ENCODE measurements at regions not wholly inside any gene's neighbourhood (a gene's known extent, or its start where the extent isn't known, plus 50 kb on each side); places are given as distances from the start of the nearest gene placed in this dataset.
"Not testable (repeated sequence)": the region's sequence is repeated elsewhere in the genome, so short reads cannot be mapped to it uniquely, and the experiment has no call there.

- Histone ChIP-seq H3K4me1 (ENCODE audit: control insufficient read depth, insufficient read depth, low read length) (no peaks in the 10 kb centered on the region), H3K27me3 (ENCODE audit: control insufficient read depth, insufficient read depth, low read length) (no peaks in the 10 kb centered on the region), H3K36me3 (ENCODE audit: control insufficient read depth, insufficient read depth, low read length) (no peaks in the 10 kb centered on the region)
Observed at GRCh38 chr18:56296381-56296780, 342.0 kb downstream of the TXNL1 start.

GRCh38 chr18:56294484-56295183 is 343.8 kb downstream of the TXNL1 start:
- no peaks in the 10 kb centered on the region for H3K4me1 ChIP-seq (ENCODE audit: control insufficient read depth, insufficient read depth, low read length)
- no peak overlapping the region for H3K27ac ChIP-seq (ENCODE audit: low read depth, low read length)
- no peak overlapping the region for H3K9ac ChIP-seq (ENCODE audit: low read length)
- no peak overlapping the region for H3K4me3 ChIP-seq (ENCODE audit: low read length)
- no peaks in the 10 kb centered on the region for H3K27me3 ChIP-seq (ENCODE audit: control insufficient read depth, insufficient read depth, low read length)
- no peaks in the 10 kb centered on the region for H3K36me3 ChIP-seq (ENCODE audit: control insufficient read depth, insufficient read depth, low read length)

More at GRCh38 chr18:56296381-56296780, 342.0 kb downstream of the TXNL1 start:
- no peak overlapping the region for H3K27ac ChIP-seq (ENCODE audit: low read depth, low read length)
- no peak overlapping the region for H3K9ac ChIP-seq (ENCODE audit: low read length)
- H3K4me3 ChIP-seq (ENCODE audit: low read length) = no peak overlapping the region

GRCh38 chr18:56291294-56291693 is 347.1 kb downstream of the TXNL1 start:
- H3K4me3 ChIP-seq (ENCODE audit: low read length) = no peak overlapping the region
- no peaks in the 10 kb centered on the region for H3K27me3 ChIP-seq (ENCODE audit: control insufficient read depth, insufficient read depth, low read length)
- no peak overlapping the region for H3K9ac ChIP-seq (ENCODE audit: low read length)
- H3K4me1 ChIP-seq (ENCODE audit: control insufficient read depth, insufficient read depth, low read length) = no peaks in the 10 kb centered on the region
- H3K36me3 ChIP-seq (ENCODE audit: control insufficient read depth, insufficient read depth, low read length) = no peaks in the 10 kb centered on the region
- no peak overlapping the region for H3K27ac ChIP-seq (ENCODE audit: low read depth, low read length)

- Histone ChIP-seq H3K9ac (ENCODE audit: low read length) (no peak overlapping the region), H3K36me3 (ENCODE audit: control insufficient read depth, insufficient read depth, low read length) (no peaks in the 10 kb centered on the region), H3K4me3 (ENCODE audit: low read length) (no peak overlapping the region), H3K27me3 (ENCODE audit: control insufficient read depth, insufficient read depth, low read length) (no peaks in the 10 kb centered on the region), H3K27ac (ENCODE audit: low read depth, low read length) (no peak overlapping the region), H3K4me1 (ENCODE audit: control insufficient read depth, insufficient read depth, low read length) (no peaks in the 10 kb centered on the region)
Observed at GRCh38 chr18:56289381-56289780, 349.0 kb downstream of the TXNL1 start.

GRCh38 chr18:56286775-56287325 is 351.5 kb downstream of the TXNL1 start:
- H3K27ac ChIP-seq (ENCODE audit: low read depth, low read length) = no peak overlapping the region
- H3K4me1 ChIP-seq (ENCODE audit: control insufficient read depth, insufficient read depth, low read length) = no peaks in the 10 kb centered on the region
- no peaks in the 10 kb centered on the region for H3K27me3 ChIP-seq (ENCODE audit: control insufficient read depth, insufficient read depth, low read length)
- H3K36me3 ChIP-seq (ENCODE audit: control insufficient read depth, insufficient read depth, low read length) = no peaks in the 10 kb centered on the region
- no peak overlapping the region for H3K4me3 ChIP-seq (ENCODE audit: low read length)
- H3K9ac ChIP-seq (ENCODE audit: low read length) = no peak overlapping the region

GRCh38 chr18:56285387-56286065 is 352.9 kb downstream of the TXNL1 start:
- no peak overlapping the region for H3K4me3 ChIP-seq (ENCODE audit: low read length)
- no peaks in the 10 kb centered on the region for H3K27me3 ChIP-seq (ENCODE audit: control insufficient read depth, insufficient read depth, low read length)
- H3K36me3 ChIP-seq (ENCODE audit: control insufficient read depth, insufficient read depth, low read length) = no peaks in the 10 kb centered on the region
- no peak overlapping the region for H3K27ac ChIP-seq (ENCODE audit: low read depth, low read length)
- H3K4me1 ChIP-seq (ENCODE audit: control insufficient read depth, insufficient read depth, low read length) = no peaks in the 10 kb centered on the region
- no peak overlapping the region for H3K9ac ChIP-seq (ENCODE audit: low read length)

GRCh38 chr18:56284319-56284718 is 354.1 kb downstream of the TXNL1 start:
- Histone ChIP-seq H3K4me1 (ENCODE audit: control insufficient read depth, insufficient read depth, low read length) (no peaks in the 10 kb centered on the region), H3K9ac (ENCODE audit: low read length) (no peak overlapping the region), H3K27me3 (ENCODE audit: control insufficient read depth, insufficient read depth, low read length) (no peaks in the 10 kb centered on the region), H3K4me3 (ENCODE audit: low read length) (no peak overlapping the region), H3K27ac (ENCODE audit: low read depth, low read length) (no peak overlapping the region), H3K36me3 (ENCODE audit: control insufficient read depth, insufficient read depth, low read length) (no peaks in the 10 kb centered on the region)

GRCh38 chr18:56283316-56283715 is 355.1 kb downstream of the TXNL1 start:
- no peak overlapping the region for H3K27ac ChIP-seq (ENCODE audit: low read depth, low read length)
- no peak overlapping the region for H3K4me3 ChIP-seq (ENCODE audit: low read length)
- H3K27me3 ChIP-seq (ENCODE audit: control insufficient read depth, insufficient read depth, low read length) = no peaks in the 10 kb centered on the region
- H3K4me1 ChIP-seq (ENCODE audit: control insufficient read depth, insufficient read depth, low read length) = no peaks in the 10 kb centered on the region
- H3K36me3 ChIP-seq (ENCODE audit: control insufficient read depth, insufficient read depth, low read length) = no peaks in the 10 kb centered on the region
- no peak overlapping the region for H3K9ac ChIP-seq (ENCODE audit: low read length)

GRCh38 chr18:56282234-56283104 is 355.9 kb downstream of the TXNL1 start:
- Histone ChIP-seq H3K36me3 (ENCODE audit: control insufficient read depth, insufficient read depth, low read length) (no peaks in the 10 kb centered on the region), H3K27me3 (ENCODE audit: control insufficient read depth, insufficient read depth, low read length) (no peaks in the 10 kb centered on the region), H3K9ac (ENCODE audit: low read length) (no peak overlapping the region), H3K4me1 (ENCODE audit: control insufficient read depth, insufficient read depth, low read length) (no peaks in the 10 kb centered on the region), H3K4me3 (ENCODE audit: low read length) (no peak overlapping the region), H3K27ac (ENCODE audit: low read depth, low read length) (no peak overlapping the region)

GRCh38 chr18:56279816-56280215 is 358.6 kb downstream of the TXNL1 start:
- not testable (repeated sequence) for H3K4me3 ChIP-seq (ENCODE audit: low read length); H3K27me3 ChIP-seq (ENCODE audit: control insufficient read depth, insufficient read depth, low read length); H3K27ac ChIP-seq (ENCODE audit: low read depth, low read length); H3K4me1 ChIP-seq (ENCODE audit: control insufficient read depth, insufficient read depth, low read length); H3K36me3 ChIP-seq (ENCODE audit: control insufficient read depth, insufficient read depth, low read length); H3K9ac ChIP-seq (ENCODE audit: low read length)

- Histone ChIP-seq H3K27me3 (ENCODE audit: control insufficient read depth, insufficient read depth, low read length) (no peaks in the 10 kb centered on the region), H3K4me1 (ENCODE audit: control insufficient read depth, insufficient read depth, low read length) (no peaks in the 10 kb centered on the region), H3K9ac (ENCODE audit: low read length) (no peak overlapping the region), H3K4me3 (ENCODE audit: low read length) (no peak overlapping the region), H3K36me3 (ENCODE audit: control insufficient read depth, insufficient read depth, low read length) (no peaks in the 10 kb centered on the region), H3K27ac (ENCODE audit: low read depth, low read length) (no peak overlapping the region)
Observed at GRCh38 chr18:56278421-56279003, 359.9 kb downstream of the TXNL1 start.

GRCh38 chr18:56276466-56276865 is 361.9 kb downstream of the TXNL1 start:
- no peak overlapping the region for H3K27ac ChIP-seq (ENCODE audit: low read depth, low read length)
- H3K27me3 ChIP-seq (ENCODE audit: control insufficient read depth, insufficient read depth, low read length) = no peaks in the 10 kb centered on the region
- H3K4me1 ChIP-seq (ENCODE audit: control insufficient read depth, insufficient read depth, low read length) = no peaks in the 10 kb centered on the region
- no peak overlapping the region for H3K4me3 ChIP-seq (ENCODE audit: low read length)
- no peaks in the 10 kb centered on the region for H3K36me3 ChIP-seq (ENCODE audit: control insufficient read depth, insufficient read depth, low read length)
- no peak overlapping the region for H3K9ac ChIP-seq (ENCODE audit: low read length)

All from rectal smooth muscle tissue (tissue), 1 donor.